CD4-positive, alpha-beta T cell treated with Interleukin-4 for 4 hours (primary cell): ENCODE measurements at regions not wholly inside any gene's neighbourhood (a gene's known extent, or its start where the extent isn't known, plus 50 kb on each side); places are given as distances from the start of the nearest gene placed in this dataset.

Source experiments
- DNase-seq: peaks from one replicate; pipeline ENCODE4 v3.0.0-alpha.2; 2020

- no peak for DNase-seq
These were observed 315.8 kb upstream of the KLF12 start for GRCh38 chr13:74449811-74450524.

- no peak for DNase-seq
These were observed 310.8 kb upstream of the KLF12 start for GRCh38 chr13:74444864-74445479.

DNA sequence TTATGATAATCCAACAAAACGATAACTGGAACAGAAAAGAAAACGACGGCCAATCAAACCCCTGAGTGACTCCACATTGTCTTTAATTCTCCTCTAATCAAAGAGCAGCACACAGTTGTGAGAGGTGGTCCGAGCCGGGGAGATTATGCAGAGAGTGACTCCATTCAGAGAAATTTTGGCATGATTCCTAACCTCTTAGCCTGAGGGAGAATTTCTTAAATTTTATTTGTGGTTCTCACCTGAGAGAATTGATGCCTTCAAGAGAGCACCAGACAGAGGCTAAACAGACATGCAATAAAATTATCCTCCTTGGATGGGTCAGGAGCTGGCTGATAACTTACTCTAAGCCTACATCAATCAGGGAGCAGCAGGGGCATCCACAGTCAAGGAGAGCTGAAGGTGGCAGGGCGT is 310.0 kb upstream of the KLF12 start:
- DNase-seq = no peak

DNA sequence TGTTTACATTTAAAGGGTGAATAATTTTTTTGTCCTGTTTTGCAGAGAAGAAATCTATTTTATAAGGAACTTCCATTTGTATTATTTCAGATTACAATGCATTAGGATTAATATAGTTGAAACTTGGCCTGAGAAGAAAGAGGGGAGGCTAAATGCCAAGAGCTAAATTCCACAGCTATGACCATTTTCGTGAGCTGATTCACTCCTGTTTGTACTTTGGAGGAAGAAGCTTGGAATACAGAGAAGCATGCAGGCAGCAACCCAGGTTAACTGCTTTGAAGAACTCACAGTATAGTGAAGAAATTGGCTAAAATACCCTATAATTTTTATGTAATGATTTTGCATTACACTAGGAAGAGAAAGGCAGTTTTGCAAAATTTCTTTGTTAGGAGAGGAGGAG is 309.4 kb upstream of the KLF12 start:
- DNase-seq = no peak

DNA sequence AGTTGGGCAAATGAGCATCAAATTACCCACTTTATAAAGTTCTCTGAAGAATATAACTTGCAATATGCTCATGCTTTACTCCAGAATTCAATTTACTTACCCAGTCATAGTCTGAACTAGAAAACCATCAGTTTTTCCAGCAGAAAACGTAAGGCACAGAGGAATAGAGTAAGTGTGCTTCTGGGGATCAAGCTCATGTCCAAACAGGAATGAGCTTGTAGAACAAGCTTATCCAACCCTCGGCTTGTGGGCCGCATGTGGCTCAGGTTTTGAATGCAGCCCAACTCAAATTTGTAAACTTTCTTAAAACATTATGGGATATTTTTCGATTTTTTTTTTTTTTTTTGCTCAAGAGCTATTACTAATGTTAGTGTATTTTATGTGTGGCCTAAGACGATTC is 308.5 kb upstream of the KLF12 start:
- no peak for DNase-seq

DNA sequence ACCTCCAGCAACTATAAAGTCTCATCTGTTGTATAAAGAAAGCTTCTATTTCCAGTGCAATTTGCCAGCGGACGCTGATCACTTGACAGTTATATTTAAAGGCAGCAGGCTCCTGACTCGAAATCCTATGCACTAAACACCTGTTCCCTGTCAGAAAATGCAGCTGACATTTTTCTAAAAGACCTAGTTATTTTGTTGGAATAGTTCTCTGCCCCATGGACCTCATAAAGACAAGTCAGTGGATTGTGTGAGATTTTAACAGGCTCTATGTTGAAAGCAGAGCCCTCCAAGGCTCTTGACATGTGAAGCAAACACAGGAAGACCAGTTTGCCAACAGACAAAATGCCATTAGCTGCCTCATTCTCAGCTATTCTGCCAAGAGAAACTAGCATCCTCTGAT is 304.7 kb upstream of the KLF12 start:
- DNase-seq = no peak

DNA sequence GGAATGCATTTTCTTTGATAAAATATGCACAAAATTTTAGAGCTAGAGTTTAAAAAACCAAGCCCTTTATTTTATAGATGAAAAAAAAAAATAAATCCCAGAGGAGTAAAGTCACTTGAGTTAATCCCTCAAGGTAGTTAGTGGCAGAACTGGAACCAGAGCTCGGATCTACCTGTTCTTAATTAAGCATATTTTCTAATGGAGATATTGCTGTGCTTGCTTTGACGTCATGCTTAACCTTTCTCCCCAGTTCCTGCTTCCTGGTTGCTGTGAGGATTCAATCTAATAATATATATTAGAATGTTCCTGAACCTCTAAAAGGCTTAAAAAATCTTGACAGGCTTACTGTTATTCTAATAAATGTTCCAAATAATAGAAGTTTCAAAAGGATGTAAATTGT is 300.6 kb upstream of the KLF12 start:
- no peak for DNase-seq

GRCh38 chr13:74424455-74424854 is 290.3 kb upstream of the KLF12 start:
- DNase-seq = no peak

DNA sequence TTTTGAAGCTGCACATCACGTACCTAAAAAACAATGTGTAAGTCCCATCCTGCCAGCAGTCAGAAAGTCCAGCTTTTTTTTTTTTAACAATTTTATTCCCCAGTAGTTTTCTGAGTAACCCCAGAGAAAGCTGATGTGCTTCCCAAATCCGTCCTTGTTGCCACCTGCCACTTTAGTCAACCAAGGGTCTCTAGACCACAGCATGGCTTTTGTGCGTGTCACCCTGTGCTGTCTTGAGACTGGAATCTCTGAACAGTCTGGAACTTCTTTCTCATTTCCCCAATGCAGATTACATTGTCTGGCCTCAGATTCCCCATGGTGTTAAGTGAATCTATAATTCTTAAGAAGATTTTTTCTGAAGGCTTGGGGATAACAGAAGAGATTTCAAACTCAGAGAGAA is 289.2 kb upstream of the KLF12 start:
- DNase-seq = no peak

- no peak for DNase-seq
These were observed 280.3 kb upstream of the KLF12 start for GRCh38 chr13:74414458-74414857.

DNA sequence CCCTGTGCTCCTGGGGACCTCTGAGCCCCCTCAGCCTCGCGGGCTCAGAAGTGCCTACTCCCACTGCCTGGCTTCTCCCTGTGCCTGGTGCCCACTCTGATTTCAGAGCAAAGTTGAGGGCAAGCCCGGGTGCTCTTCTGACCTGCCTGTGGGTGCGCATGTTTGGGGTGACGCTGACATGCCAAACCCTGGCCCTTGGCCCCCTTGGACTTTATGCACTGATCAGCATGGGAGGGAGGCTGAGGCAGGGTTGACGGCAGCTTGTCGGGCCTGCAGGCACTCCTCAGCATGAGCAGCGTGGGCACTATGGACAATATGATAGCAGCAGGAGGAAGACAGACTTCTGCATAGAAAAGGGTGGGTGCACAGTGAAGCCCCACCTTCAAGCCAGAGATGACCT is 279.3 kb upstream of the KLF12 start:
- DNase-seq = no peak

DNA sequence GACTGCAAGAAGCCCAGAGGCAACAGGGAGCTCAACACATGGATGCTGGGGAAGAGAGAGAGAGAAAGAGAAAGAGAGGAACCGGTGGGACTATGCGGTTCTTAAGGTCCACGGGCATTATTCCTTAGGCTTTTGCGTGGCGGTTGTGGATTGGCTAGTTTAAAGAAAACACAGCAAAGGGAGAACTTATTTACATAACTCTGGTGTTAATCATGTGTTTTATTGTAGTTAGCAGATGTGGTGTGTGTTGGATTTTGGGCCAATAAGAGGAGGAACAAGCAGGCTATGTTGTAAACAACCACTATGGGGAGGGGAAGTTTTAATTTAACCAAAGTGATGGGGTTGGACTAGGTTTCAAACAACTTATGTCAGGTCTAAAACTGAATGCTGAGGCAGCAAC is 275.3 kb upstream of the KLF12 start:
- no peak for DNase-seq

- DNase-seq = no peak
These were observed 272.2 kb upstream of the KLF12 start for GRCh38 chr13:74406420-74406819.

GRCh38 chr13:74398599-74398998 is 264.4 kb upstream of the KLF12 start:
- no peak for DNase-seq

- DNase-seq = no peak
These were observed 254.9 kb upstream of the KLF12 start for GRCh38 chr13:74389056-74389455.

GRCh38 chr13:74388626-74389025 is 254.4 kb upstream of the KLF12 start:
- DNase-seq = no peak

DNA sequence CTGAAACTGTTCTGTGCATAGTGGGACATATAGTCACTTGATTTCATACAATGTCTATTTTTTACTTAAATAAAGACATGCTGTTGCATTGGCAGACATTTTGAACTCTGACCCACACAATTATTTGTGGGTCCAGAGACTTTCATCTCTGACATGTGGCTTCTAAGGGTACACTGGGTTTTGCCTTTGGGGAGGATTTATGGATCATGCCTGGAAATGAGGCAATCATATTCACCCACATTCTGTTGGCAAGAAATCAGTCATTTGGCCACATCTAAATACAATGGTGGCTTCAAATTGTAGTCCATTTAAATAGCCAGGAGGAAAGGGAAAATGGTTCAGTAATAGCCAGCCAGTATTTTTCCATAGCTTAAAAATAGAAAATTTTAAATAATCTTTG is 238.3 kb upstream of the KLF12 start:
- no peak for DNase-seq

DNA sequence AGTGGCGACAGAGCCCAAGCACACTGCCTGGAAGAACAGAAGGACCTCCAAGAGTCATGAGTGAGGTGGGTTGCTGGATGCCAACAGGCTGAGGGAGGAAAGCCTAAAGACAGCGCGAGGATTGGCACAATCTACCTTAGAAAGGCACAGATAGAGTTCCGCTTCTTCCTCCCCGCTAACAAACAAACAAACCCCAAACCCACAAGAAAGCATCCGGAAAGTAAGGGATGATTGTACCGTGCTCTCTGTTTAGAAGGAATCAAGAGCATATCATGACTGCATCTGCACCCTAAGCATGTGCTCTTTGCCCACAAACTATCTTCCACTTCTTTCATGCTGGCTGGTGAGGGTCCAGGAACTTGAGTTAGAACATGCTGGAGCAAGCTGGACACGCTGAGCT is 233.0 kb upstream of the KLF12 start:
- DNase-seq = peak; percentile 3

- no peak for DNase-seq
These were observed 227.1 kb upstream of the KLF12 start for GRCh38 chr13:74361274-74361673.

DNA sequence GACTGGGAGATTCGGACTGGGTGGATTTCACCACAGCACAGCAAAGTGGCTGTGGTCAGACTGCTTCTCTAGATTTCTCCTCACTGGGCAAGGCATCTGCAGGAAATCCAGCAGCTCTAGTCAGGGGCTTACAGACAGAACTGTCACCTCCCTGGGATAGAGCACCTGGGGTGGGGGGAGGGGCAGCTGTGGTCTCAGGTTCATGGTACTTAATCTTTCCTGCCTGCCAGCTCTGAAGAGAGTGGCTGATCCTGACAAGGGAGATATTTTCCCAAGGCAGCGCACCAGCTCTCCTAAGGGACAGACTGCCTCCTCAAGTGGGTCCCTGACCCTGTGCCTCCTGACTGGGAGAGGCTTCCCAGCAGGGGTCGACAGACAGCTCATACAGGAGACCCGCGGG is 212.8 kb upstream of the KLF12 start:
- DNase-seq = no peak

DNA sequence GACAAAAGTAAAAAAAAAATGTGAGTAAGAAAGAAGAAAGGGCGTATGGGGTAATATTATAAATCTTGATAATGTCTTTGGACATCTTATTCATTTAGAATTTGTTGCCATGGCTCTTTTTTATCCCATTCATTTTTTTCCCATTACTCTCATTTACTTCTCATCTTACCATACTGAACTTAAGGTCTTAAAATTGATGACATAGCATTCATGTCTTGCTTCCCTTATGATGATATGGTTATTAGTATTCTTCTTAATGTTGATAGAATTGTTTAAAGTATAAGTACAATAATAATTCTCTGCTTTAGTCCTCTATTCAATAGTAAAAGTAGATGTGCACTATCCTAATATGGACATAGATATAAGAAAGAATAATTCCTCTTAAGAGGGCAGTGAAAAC is 204.1 kb upstream of the KLF12 start:
- no peak for DNase-seq

DNA sequence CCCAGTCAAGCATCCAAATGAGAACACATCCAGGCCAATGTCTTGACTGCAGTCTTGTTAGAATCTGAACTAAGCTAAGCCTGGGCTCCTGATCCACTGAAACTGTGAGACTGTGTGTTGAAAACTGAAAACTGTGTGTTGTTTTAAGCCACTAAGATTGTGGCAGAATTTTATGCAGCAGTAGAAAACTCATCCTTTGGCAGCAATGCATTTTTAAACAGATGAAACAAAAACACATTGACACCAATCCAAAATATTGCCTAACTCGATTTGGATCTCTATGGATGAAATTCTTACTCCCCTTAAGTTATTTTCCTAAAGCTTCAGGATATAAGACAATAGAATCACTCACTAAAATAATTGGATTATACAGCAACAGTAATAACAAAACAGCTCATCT is 202.3 kb upstream of the KLF12 start:
- no peak for DNase-seq

- no peak for DNase-seq
These were observed 201.2 kb upstream of the KLF12 start for GRCh38 chr13:74335370-74335769.

- DNase-seq = no peak
These were observed 195.8 kb upstream of the KLF12 start for GRCh38 chr13:74329962-74330361.

DNA sequence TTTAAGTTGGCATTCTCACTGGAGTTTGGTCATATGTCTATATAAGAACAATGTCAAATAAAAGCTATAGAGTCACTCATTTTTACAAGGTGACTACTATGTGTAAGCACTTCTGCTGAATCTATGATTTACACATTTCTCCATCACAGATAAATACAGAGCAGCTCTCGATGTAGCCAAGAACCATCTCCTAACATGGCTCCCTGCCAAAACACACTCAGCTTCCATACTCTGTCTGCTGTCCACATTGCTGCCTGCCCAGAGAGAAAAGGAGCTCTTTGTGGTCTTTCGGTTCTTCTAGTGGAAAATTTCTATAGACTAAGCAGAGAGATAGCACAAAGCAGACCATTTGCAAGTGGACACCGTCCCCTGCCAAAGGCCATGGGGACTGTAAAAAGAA is 190.9 kb upstream of the KLF12 start:
- DNase-seq = no peak
